ENCODE measurements at regions not wholly inside any gene's neighbourhood (a gene's known extent, or its start where the extent isn't known, plus 50 kb on each side); places are given as distances from the start of the nearest gene placed in this dataset.

DNA sequence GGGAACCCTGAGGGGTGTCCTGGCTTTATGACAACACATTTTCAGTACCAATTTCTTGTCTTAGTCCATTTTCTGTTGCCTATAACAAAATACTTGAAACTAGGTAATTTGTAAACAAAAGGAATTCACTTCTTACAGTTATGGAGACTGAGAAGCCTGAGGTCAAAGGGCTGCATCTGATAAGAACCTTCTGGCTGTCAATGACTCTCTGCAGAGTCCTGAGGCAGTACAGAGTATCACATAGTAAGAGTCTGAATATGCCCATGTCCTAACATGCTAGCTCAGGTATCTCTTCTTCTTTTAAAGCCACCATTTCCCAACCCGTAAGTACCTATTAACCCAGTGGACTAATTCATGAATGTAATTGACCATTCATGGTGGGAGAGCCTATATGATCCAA is 1458.6 kb upstream of the EYS start:
- TF ChIP-seq, protein P1, sequence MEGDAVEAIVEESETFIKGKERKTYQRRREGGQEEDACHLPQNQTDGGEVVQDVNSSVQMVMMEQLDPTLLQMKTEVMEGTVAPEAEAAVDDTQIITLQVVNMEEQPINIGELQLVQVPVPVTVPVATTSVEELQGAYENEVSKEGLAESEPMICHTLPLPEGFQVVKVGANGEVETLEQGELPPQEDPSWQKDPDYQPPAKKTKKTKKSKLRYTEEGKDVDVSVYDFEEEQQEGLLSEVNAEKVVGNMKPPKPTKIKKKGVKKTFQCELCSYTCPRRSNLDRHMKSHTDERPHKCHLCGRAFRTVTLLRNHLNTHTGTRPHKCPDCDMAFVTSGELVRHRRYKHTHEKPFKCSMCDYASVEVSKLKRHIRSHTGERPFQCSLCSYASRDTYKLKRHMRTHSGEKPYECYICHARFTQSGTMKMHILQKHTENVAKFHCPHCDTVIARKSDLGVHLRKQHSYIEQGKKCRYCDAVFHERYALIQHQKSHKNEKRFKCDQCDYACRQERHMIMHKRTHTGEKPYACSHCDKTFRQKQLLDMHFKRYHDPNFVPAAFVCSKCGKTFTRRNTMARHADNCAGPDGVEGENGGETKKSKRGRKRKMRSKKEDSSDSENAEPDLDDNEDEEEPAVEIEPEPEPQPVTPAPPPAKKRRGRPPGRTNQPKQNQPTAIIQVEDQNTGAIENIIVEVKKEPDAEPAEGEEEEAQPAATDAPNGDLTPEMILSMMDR (IDR thresholded peaks at IDR 0.05), result no peak
- DNase-seq, result no peak
- no peaks in the 10 kb centered on the region for H3K27me3 Mint-ChIP-seq (ENCODE audit: low read depth, poor library complexity)
- H3K4me1 Mint-ChIP-seq, result no peaks in the 10 kb centered on the region
- peaks cover 20% of the 10 kb centered on the region for H3K9me3 Mint-ChIP-seq
- H3K36me3 Mint-ChIP-seq (ENCODE audit: low read depth), result no peaks in the 10 kb centered on the region
- no peak overlapping the region for H3K27ac Mint-ChIP-seq
- no peak overlapping the region for H3K4me3 Mint-ChIP-seq

GRCh38 chr6:67160820-67161219 is 1453.8 kb upstream of the EYS start:
- no peak overlapping the region for H3K4me3 Mint-ChIP-seq
- H3K9me3 Mint-ChIP-seq, result peaks cover 35% of the 10 kb centered on the region
- no peak overlapping the region for H3K27ac Mint-ChIP-seq
- no peak for DNase-seq
- no peaks in the 10 kb centered on the region for H3K36me3 Mint-ChIP-seq (ENCODE audit: low read depth)
- TF ChIP-seq, protein P1 (IDR thresholded peaks at IDR 0.05), result no peak
- H3K27me3 Mint-ChIP-seq (ENCODE audit: low read depth, poor library complexity), result no peaks in the 10 kb centered on the region
- no peaks in the 10 kb centered on the region for H3K4me1 Mint-ChIP-seq

DNA sequence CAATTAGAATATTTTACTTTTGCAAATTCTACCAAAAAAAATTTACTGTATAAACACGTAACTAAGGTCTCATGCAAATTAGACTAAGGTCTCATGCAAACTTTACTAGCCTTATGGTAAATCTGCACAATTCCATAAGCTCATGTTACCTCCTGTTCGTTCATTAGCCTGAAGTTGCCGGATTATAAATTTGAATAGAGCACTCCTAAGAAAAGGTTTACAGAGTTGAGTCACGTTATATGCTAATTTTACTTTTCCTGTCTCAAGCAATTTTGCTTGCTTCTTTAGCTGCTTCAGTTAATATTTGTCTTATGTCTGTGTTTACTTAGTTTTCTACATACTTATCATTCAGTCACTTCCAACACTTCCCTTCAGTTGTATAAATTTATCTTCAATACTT is 1434.0 kb upstream of the EYS start:
- no peak for DNase-seq
- TF ChIP-seq, protein P1 (IDR thresholded peaks at IDR 0.05), result no peak
- no peaks in the 10 kb centered on the region for H3K27me3 Mint-ChIP-seq (ENCODE audit: low read depth, poor library complexity)
- no peaks in the 10 kb centered on the region for H3K9me3 Mint-ChIP-seq
- H3K36me3 Mint-ChIP-seq (ENCODE audit: low read depth), result no peaks in the 10 kb centered on the region
- H3K4me3 Mint-ChIP-seq, result no peak overlapping the region
- H3K4me1 Mint-ChIP-seq, result no peaks in the 10 kb centered on the region
- H3K27ac Mint-ChIP-seq, result no peak overlapping the region

- Mint-ChIP-seq H3K4me3 (no peak overlapping the region), H3K36me3 (ENCODE audit: low read depth) (no peaks in the 10 kb centered on the region), H3K4me1 (no peaks in the 10 kb centered on the region), H3K27ac (no peak overlapping the region), H3K9me3 (no peaks in the 10 kb centered on the region), H3K27me3 (ENCODE audit: low read depth, poor library complexity) (peaks cover 2% of the 10 kb centered on the region)
- no peak for DNase-seq
- TF ChIP-seq, protein P1 (IDR thresholded peaks at IDR 0.05), result no peak
These were observed 1426.9 kb upstream of the EYS start for GRCh38 chr6:67133973-67134372.

DNA sequence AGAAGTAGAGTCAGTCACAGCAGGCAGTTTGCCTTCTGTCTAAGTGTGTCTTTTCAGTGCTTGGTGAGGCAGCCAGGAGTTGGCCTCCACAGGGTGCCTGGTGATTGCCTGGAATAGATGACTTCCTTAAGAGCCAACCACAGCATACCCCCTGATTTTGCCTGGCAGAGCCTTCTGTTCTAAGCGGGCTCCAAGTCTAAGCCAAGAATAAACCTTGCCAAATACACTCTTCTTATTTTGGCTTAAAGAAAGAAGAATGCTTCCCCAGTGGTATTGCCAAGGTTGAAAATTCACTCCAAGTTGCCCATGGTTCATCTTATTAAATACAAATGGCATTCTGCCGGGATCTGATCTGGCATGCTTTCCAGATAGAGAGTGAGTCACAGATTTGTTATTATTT is 1424.8 kb upstream of the EYS start:
- TF ChIP-seq, protein P1 (IDR thresholded peaks at IDR 0.05), result no peak
- no peak for DNase-seq
- Mint-ChIP-seq H3K27me3 (ENCODE audit: low read depth, poor library complexity) (peaks cover 2% of the 10 kb centered on the region), H3K4me1 (no peaks in the 10 kb centered on the region), H3K9me3 (no peaks in the 10 kb centered on the region), H3K27ac (no peak overlapping the region), H3K4me3 (no peak overlapping the region), H3K36me3 (ENCODE audit: low read depth) (no peaks in the 10 kb centered on the region)

GRCh38 chr6:67129780-67130179 is 1422.8 kb upstream of the EYS start:
- Mint-ChIP-seq H3K4me3 (no peak overlapping the region), H3K9me3 (no peaks in the 10 kb centered on the region), H3K27me3 (ENCODE audit: low read depth, poor library complexity) (peaks cover 2% of the 10 kb centered on the region), H3K27ac (peak overlapping the region; percentile 87), H3K4me1 (no peaks in the 10 kb centered on the region), H3K36me3 (ENCODE audit: low read depth) (no peaks in the 10 kb centered on the region)
- DNase-seq, result no peak
- TF ChIP-seq, protein P1 (IDR thresholded peaks at IDR 0.05), result no peak
